GM23338 (cell line): ENCODE measurements at regions not wholly inside any gene's neighbourhood (a gene's known extent, or its start where the extent isn't known, plus 50 kb on each side); places are given as distances from the start of the nearest gene placed in this dataset.
A peak's percentile ranks its signal among the peaks of the same experiment; 100 is the strongest.

ENCODE experiments used
- ATAC-seq: fragments of 200-7000 bp; cut with Tn5 transposase; 3 replicates; pipeline ENCODE4 v1.9.1; 2020
- DNase-seq: peaks from one replicate; pipeline ENCODE4 v3.0.0-alpha.2; 2015; ENCODE audit warnings: low spot score
- H2AFZ ChIP-seq: fragments of 200-600 bp; sonication (generic); 2 replicates; pipeline ENCODE4 v1.8.0; 2016; ENCODE audit warnings: antibody characterized with exemption, mild to moderate bottlenecking, moderate library complexity
- H3F3A ChIP-seq: fragments of 200-600 bp; sonication (generic); replicated peaks from 2 replicates; pipeline ENCODE4 v1.8.0; 2017; ENCODE audit warnings: antibody characterized with exemption, mixed run types, low read depth
- H3K27ac ChIP-seq: fragments of 200-600 bp; sonication (generic); 2 replicates; pipeline ENCODE4 v1.6.1; 2016; ENCODE audit warnings: low read depth
- H3K27me3 ChIP-seq: fragments of 200-600 bp; sonication (generic); 2 replicates; pipeline ENCODE4 v1.8.0; 2016; ENCODE audit warnings: mild to moderate bottlenecking, mixed run types, moderate library complexity; ENCODE audit not compliant: insufficient read depth
- H3K36me3 ChIP-seq: fragments of 200-600 bp; sonication (generic); 2 replicates; pipeline ENCODE4 v1.8.0; 2016; ENCODE audit warnings: mild to moderate bottlenecking; ENCODE audit not compliant: insufficient read depth
- H3K4me1 ChIP-seq: fragments of 200-600 bp; sonication (generic); 2 replicates; pipeline ENCODE4 v1.8.0; 2016; ENCODE audit warnings: mild to moderate bottlenecking, moderate library complexity; ENCODE audit not compliant: insufficient read depth
- H3K4me2 ChIP-seq: fragments of 200-600 bp; sonication (generic); 2 replicates; pipeline ENCODE4 v1.7.1; 2017; ENCODE audit warnings: mixed run types
- H3K4me3 ChIP-seq: fragments of 200-600 bp; sonication (generic); 2 replicates; pipeline ENCODE4 v1.6.1; 2016; ENCODE audit warnings: mixed run types
- H3K79me2 ChIP-seq: fragments of 200-600 bp; sonication (generic); replicated peaks from 2 replicates; pipeline ENCODE4 v1.8.0; 2017; ENCODE audit warnings: mild to moderate bottlenecking; ENCODE audit not compliant: insufficient read depth
- H3K9me2 ChIP-seq: fragments of 200-600 bp; sonication (generic); 2 replicates; pipeline ENCODE4 v1.8.0; 2017; ENCODE audit not compliant: insufficient read depth
- H4K20me1 ChIP-seq: fragments of 200-600 bp; sonication (generic); replicated peaks from 2 replicates; pipeline ENCODE4 v1.8.0; 2017; ENCODE audit warnings: mild to moderate bottlenecking; ENCODE audit not compliant: insufficient read depth
- H3K27ac Mint-ChIP-seq: 2 replicates; pipeline ENCODE4 v1.8.0; 2020; ENCODE audit warnings: inconsistent platforms, mild to moderate bottlenecking, moderate library complexity, mixed read lengths
- H3K27me3 Mint-ChIP-seq: 3 replicates; pipeline ENCODE4 v1.8.0; 2022; ENCODE audit warnings: low read depth, mild to moderate bottlenecking, moderate library complexity, mixed read lengths, inconsistent platforms; ENCODE audit not compliant: insufficient read depth, poor library complexity
- H3K36me3 Mint-ChIP-seq: 3 replicates; pipeline ENCODE4 v1.8.0; 2021; ENCODE audit warnings: low read depth, mild to moderate bottlenecking, inconsistent platforms, moderate library complexity, mixed read lengths
- H3K4me1 Mint-ChIP-seq: 3 replicates; pipeline ENCODE4 v1.8.0; 2020; ENCODE audit warnings: mild to moderate bottlenecking, inconsistent platforms, mixed read lengths
- H3K4me3 Mint-ChIP-seq: 3 replicates; pipeline ENCODE4 v1.8.0; 2021; ENCODE audit warnings: moderate library complexity, mild to moderate bottlenecking, inconsistent platforms, mixed read lengths
- H3K9me3 Mint-ChIP-seq: 3 replicates; pipeline ENCODE4 v1.8.0; 2020; ENCODE audit warnings: moderate library complexity, mild to moderate bottlenecking, inconsistent platforms, mixed read lengths
- CREB1 ChIP-seq: fragments of 250-450 bp; sonication (Bioruptor Pico); IDR thresholded peaks from 2 replicates; pipeline ENCODE4 v1.5.0; 2020; ENCODE audit warnings: low read depth, mild to moderate bottlenecking, moderate library complexity
- ETS1 ChIP-seq: IDR thresholded peaks from 2 replicates; pipeline ENCODE4 v1.6.1; 2016; ENCODE audit warnings: antibody characterized with exemption
- EZH2 ChIP-seq: fragments of 200-600 bp; sonication (generic); IDR thresholded peaks from one replicate; pipeline ENCODE4 v1.8.0; 2017; ENCODE audit warnings: antibody characterized with exemption, mild to moderate bottlenecking, low read depth; ENCODE audit not compliant: unreplicated experiment
- EZH2phosphoT487 ChIP-seq: fragments of 200-600 bp; sonication (generic); IDR thresholded peaks from one replicate; pipeline ENCODE4 v1.8.1; 2018; ENCODE audit warnings: antibody characterized with exemption; ENCODE audit not compliant: unreplicated experiment
- JUNB ChIP-seq: IDR thresholded peaks from one replicate; pipeline ENCODE4 v1.6.1; 2016; ENCODE audit warnings: antibody characterized with exemption; ENCODE audit not compliant: unreplicated experiment
- NANOG ChIP-seq: IDR thresholded peaks from 2 replicates; pipeline ENCODE4 v1.6.1; 2016; ENCODE audit warnings: antibody characterized with exemption, borderline replicate concordance
- REST ChIP-seq: IDR thresholded peaks from one replicate; pipeline ENCODE4 v1.6.1; 2018; ENCODE audit warnings: antibody characterized with exemption; ENCODE audit not compliant: unreplicated experiment
- STAT1 ChIP-seq: IDR thresholded peaks from one replicate; pipeline ENCODE4 v1.6.1; 2016; ENCODE audit warnings: antibody characterized with exemption; ENCODE audit not compliant: unreplicated experiment
- ZNF114 ChIP-seq: fragments of 250-450 bp; sonication (Bioruptor Pico); IDR thresholded peaks from 2 replicates; pipeline ENCODE4 v1.5.0; 2020; ENCODE audit warnings: mild to moderate bottlenecking, moderate library complexity
- ZNF331 ChIP-seq: fragments of 250-450 bp; sonication (Bioruptor Pico); IDR thresholded peaks from 2 replicates; pipeline ENCODE4 v1.5.0; 2020; ENCODE audit warnings: low read depth, mild to moderate bottlenecking, moderate library complexity

GRCh38 chr13:50417597-50417996 is 402.4 kb downstream of the KCNRG start (continued):
- TF ChIP-seq ZNF114 (CRISPR knock-in tag) = no peak
- no peak for TF ChIP-seq ETS1
- TF ChIP-seq NANOG = no peak
- TF ChIP-seq STAT1 = no peak
- TF ChIP-seq JUNB = no peak
- TF ChIP-seq EZH2 = no peak
- no peak for TF ChIP-seq CREB1
- no peak for TF ChIP-seq REST

GRCh38 chr13:50419331-50419865 is 404.2 kb downstream of the KCNRG start:
- Mint-ChIP-seq H3K4me3 (no peak overlapping the region), H3K27ac (no peak overlapping the region), H3K27me3 (peaks cover 6% of the 10 kb centered on the region), H3K4me1 (peaks cover 10% of the 10 kb centered on the region), H3K36me3 (peaks cover 12% of the 10 kb centered on the region; the same call in 2 of the 3 replicates), H3K9me3 (peaks cover 10% of the 10 kb centered on the region; the same call in 2 of the 3 replicates)
- ATAC-seq (peak; percentile 64), DNase-seq (peak; percentile 24)
- Histone ChIP-seq H3K4me2 (no peak overlapping the region), H2AFZ (no peak overlapping the region), H3K27ac (no peak overlapping the region), H3K4me1 (no peaks in the 10 kb centered on the region), H3K4me3 (no peak overlapping the region), H4K20me1 (no peaks in the 10 kb centered on the region), H3K79me2 (no peaks in the 10 kb centered on the region), H3K9me2 (peaks cover 6% of the 10 kb centered on the region), H3F3A (no peaks in the 10 kb centered on the region), H3K27me3 (no peaks in the 10 kb centered on the region), H3K36me3 (no peaks in the 10 kb centered on the region)
- TF ChIP-seq ZNF331 (CRISPR knock-in tag) = no peak
- no peak for TF ChIP-seq JUNB
- no peak for TF ChIP-seq ETS1
- TF ChIP-seq REST = no peak
- TF ChIP-seq CREB1 = no peak
- no peak for TF ChIP-seq EZH2phosphoT487
- TF ChIP-seq ZNF114 (CRISPR knock-in tag) = no peak
- no peak for TF ChIP-seq STAT1
- no peak for TF ChIP-seq EZH2
